Colonic mucosa (tissue), 4 donors: ENCODE measurements at regions not wholly inside any gene's neighbourhood (a gene's known extent, or its start where the extent isn't known, plus 50 kb on each side); places are given as distances from the start of the nearest gene placed in this dataset.
A peak's percentile ranks its signal among the peaks of the same experiment; 100 is the strongest.

ENCODE experiments used
- DNase-seq: peaks from one replicate; pipeline ENCODE4 v3.0.0-alpha.2; 2020
- H3K27ac ChIP-seq: fragments of 200-600 bp; one replicate; pipeline ENCODE4 v1.8.0; 2021
- H3K27me3 ChIP-seq: fragments of 200-600 bp; one replicate; pipeline ENCODE4 v1.8.0; 2021
- H3K36me3 ChIP-seq: fragments of 200-600 bp; one replicate; pipeline ENCODE4 v1.8.0; 2021
- H3K4me1 ChIP-seq: fragments of 200-600 bp; one replicate; pipeline ENCODE4 v1.8.0; 2021; ENCODE audit warnings: mild to moderate bottlenecking
- H3K4me3 ChIP-seq: fragments of 200-600 bp; one replicate; pipeline ENCODE4 v1.8.0; 2021
- H3K9ac ChIP-seq, 2 donors: one replicate each; pipeline ENCODE4 v1.7.0; 2013; ENCODE audit warnings: control low read depth in 2 of 2, low read depth in 2 of 2, low read length in 2 of 2
- H3K9me3 ChIP-seq: fragments of 200-600 bp; one replicate; pipeline ENCODE4 v1.8.0; 2021
- CTCF ChIP-seq: fragments of 200-600 bp; IDR thresholded peaks from one replicate; pipeline ENCODE4 v1.8.0; 2022; ENCODE audit warnings: antibody characterized with exemption, mild to moderate bottlenecking
- intact Hi-C: fragments of 100-400 bp; cut with DNase I; formaldehyde crosslinking; loops from one replicate; pipeline ENCODE4 v1.14.1; 2022
- donor health status: healthy.
- donor health status: DM: no; HTN: no; CAD: no.
- donor health status: DM: no; HTN: no; CAD: no.

DNA sequence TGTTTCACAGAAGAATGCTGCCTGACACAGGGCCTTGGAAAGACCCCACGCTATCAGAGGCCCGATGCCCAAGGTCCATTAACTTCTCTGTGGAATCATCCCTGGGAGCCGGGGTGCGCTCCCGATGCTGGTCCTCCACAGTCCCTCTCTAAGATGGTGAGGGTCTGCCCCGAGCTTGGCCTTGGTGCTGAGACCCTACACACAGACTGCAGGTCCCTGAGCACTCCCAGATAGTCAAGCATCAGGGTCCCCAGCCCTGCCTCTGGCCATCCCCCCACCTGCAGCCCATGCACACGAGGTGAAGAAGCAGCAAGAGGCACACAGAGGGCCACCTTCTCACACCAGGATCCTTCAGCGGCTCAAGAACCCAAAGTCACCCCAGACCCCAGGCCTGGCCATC is 263.3 kb downstream of the MYCN start:
- Histone ChIP-seq H3K4me3 (no peak overlapping the region), H3K27ac (peak overlapping the region; percentile 85), H3K27me3 (no peaks in the 10 kb centered on the region), H3K36me3 (no peaks in the 10 kb centered on the region), H3K9me3 (no peaks in the 10 kb centered on the region), H3K4me1 (peaks cover 12% of the 10 kb centered on the region), H3K9ac (no peak overlapping the region)
- DNase-seq, result no peak
- no peak for TF ChIP-seq CTCF
- intact Hi-C loops, result no loop called here

DNA sequence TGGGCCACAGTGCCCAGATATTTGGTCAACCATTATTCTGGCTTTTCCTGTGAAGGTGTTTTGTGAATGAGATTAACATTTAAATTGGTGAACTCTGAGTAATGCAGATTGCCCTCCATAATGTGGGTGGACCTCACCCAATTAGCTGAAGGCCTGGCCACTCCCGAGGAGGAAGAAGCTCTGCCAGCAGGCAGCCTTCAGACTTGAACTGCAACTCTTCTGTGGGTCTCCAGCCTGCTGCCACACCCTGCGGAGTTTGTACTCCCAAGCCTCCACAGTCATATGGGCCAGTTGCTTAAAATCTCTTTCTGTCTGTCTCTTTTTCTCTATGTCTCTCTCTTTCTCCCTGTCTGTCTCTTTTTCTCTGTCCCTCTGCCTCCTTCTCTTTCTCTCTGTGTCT is 262.7 kb downstream of the MYCN start:
- Histone ChIP-seq H3K9ac (peak overlapping the region in 1 of 2 donors; percentile 74), H3K36me3 (no peaks in the 10 kb centered on the region), H3K4me1 (peaks cover 12% of the 10 kb centered on the region), H3K27me3 (no peaks in the 10 kb centered on the region), H3K9me3 (no peaks in the 10 kb centered on the region), H3K4me3 (no peak overlapping the region), H3K27ac (peak overlapping the region; percentile 85)
- intact Hi-C loops, result no loop called here
- DNase-seq, result peak; percentile 85
- TF ChIP-seq CTCF, result no peak

GRCh38 chr2:16202266-16203020 is 262.1 kb downstream of the MYCN start:
- H3K36me3 ChIP-seq, result no peaks in the 10 kb centered on the region
- peak; percentile 85 for DNase-seq
- no peak overlapping the region for H3K4me3 ChIP-seq
- peaks cover 12% of the 10 kb centered on the region for H3K4me1 ChIP-seq
- H3K27ac ChIP-seq, result peak overlapping the region; percentile 85
- no peak for TF ChIP-seq CTCF
- peak overlapping the region in 1 of 2 donors; percentile 74 for H3K9ac ChIP-seq
- H3K27me3 ChIP-seq, result no peaks in the 10 kb centered on the region
- no peaks in the 10 kb centered on the region for H3K9me3 ChIP-seq
- intact Hi-C loops, result no loop called here

- intact Hi-C loops, result no loop called here
- Histone ChIP-seq H3K4me1 (peaks cover 12% of the 10 kb centered on the region), H3K27me3 (no peaks in the 10 kb centered on the region), H3K36me3 (no peaks in the 10 kb centered on the region), H3K4me3 (no peak overlapping the region), H3K9me3 (no peaks in the 10 kb centered on the region), H3K27ac (peak overlapping the region; percentile 85), H3K9ac (peak overlapping the region in 1 of 2 donors; percentile 74)
- TF ChIP-seq CTCF, result no peak
- DNase-seq, result peak; percentile 24
These were observed 261.5 kb downstream of the MYCN start for GRCh38 chr2:16201848-16202247.

DNA sequence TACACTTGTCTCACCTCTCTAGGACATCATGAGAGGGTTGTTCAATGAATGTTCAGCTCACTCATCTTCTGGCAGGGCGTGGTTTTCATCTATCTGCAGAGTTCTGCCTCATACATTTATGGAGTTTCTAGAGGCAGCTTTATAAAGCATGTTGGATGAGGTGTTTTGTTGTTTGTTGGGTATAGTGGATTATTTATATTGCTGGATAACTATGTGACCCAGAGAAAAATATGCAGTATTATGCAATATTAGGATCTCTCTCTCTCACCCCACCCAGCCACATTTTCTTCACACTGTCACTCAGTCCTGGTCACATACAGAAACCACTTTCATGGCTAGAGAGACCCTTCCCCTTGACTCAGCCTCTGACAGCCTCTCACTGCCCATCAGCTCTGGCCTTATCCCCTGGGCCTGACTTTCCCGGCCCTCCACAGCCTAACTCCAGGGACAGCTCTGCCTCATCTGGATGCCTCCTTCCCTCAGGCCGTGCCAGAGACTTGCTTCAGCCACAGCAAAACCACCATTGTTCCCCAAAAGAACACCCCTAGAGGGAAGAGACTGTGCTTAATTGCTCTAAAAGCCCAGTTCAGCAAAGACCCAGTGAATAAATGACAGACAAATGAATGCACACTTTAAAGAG is 260.3 kb downstream of the MYCN start:
- no peak overlapping the region for H3K4me3 ChIP-seq
- no peak for TF ChIP-seq CTCF
- H3K27ac ChIP-seq, result no peak overlapping the region
- peaks cover 12% of the 10 kb centered on the region for H3K4me1 ChIP-seq
- no peaks in the 10 kb centered on the region for H3K9me3 ChIP-seq
- H3K36me3 ChIP-seq, result no peaks in the 10 kb centered on the region
- H3K9ac ChIP-seq, result no peak overlapping the region
- no peak for DNase-seq
- no peaks in the 10 kb centered on the region for H3K27me3 ChIP-seq
- intact Hi-C loops, result no loop called here
